ENCODE measurements at regions not wholly inside any gene's neighbourhood (a gene's known extent, or its start where the extent isn't known, plus 50 kb on each side); places are given as distances from the start of the nearest gene placed in this dataset.

- TF ChIP-seq CTCF (IDR thresholded peaks at IDR 0.05) (no peak), POLR2A (IDR thresholded peaks at IDR 0.05) (no peak)
Observed at GRCh38 chr7:54879776-54880175, 120.8 kb upstream of the SEC61G start.
